NCI-H2227 (cell line): ENCODE measurements at regions not wholly inside any gene's neighbourhood (a gene's known extent, or its start where the extent isn't known, plus 50 kb on each side); places are given as distances from the start of the nearest gene placed in this dataset.
"Not testable (repeated sequence)": the region's sequence is repeated elsewhere in the genome, so short reads cannot be mapped to it uniquely, and the experiment has no call there.

ENCODE experiments used
- DNase-seq: peaks from one replicate; lab custom pipeline; 2025; ENCODE audit not compliant: unreplicated experiment; lab: John Stamatoyannopoulos, UW

GRCh38 chr3:95226437-95226836, 1163.6 kb downstream of the NSUN3 start:
- no peak for DNase-seq

DNA sequence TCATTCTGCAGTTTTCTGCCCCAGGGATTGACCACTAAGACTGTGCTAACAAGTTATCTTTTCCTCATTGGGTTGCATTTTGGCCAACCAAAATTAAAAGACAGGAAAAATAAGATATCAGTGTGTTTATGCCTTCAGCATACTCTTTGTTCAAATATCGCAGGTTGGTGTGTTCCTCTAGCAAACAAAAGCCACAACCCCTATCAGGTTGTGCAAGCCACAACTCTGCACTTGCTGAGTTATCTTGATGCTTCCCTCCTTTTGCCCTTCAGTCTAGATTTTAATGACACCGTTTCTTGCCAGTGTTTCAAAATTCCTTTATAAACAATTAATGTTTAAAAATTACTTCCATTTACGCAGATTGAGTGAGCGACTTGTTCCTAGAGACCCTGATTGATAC, 1164.2 kb downstream of the NSUN3 start:
- DNase-seq = no peak

- no peak for DNase-seq
Observed at GRCh38 chr3:95228416-95228815, 1165.6 kb downstream of the NSUN3 start.

GRCh38 chr3:95235916-95236315, 1173.1 kb downstream of the NSUN3 start:
- DNase-seq = no peak

GRCh38 chr3:95237783-95238182, 1174.9 kb downstream of the NSUN3 start:
- no peak for DNase-seq

DNA sequence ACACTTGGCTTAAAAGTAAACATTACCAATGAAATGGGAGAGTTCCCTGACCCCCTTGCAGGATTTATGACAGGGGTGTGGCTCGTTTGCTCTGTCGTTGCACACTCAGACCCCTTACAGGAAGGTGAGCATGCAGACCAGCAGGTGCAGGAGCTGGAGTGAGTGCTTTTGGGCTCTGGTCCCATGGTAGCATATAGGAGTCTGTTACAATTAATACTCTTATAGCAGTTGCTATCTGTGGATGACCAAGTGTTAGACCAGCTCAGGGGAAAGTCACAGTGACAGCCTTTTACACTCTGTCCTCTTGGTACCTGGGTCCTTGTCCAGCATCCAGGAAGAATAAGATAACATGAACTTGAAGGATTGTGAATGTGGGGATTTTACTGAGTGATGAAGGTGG, 1177.5 kb downstream of the NSUN3 start:
- no peak for DNase-seq

- DNase-seq = not testable (repeated sequence)
Observed at GRCh38 chr3:95241256-95241655, 1178.4 kb downstream of the NSUN3 start.

GRCh38 chr3:95246413-95246812, 1183.6 kb downstream of the NSUN3 start:
- no peak for DNase-seq

- DNase-seq = no peak
Observed at GRCh38 chr3:95254061-95254460, 1191.2 kb downstream of the NSUN3 start.

- no peak for DNase-seq
Observed at GRCh38 chr3:95254758-95255157, 1191.9 kb downstream of the NSUN3 start.

DNA sequence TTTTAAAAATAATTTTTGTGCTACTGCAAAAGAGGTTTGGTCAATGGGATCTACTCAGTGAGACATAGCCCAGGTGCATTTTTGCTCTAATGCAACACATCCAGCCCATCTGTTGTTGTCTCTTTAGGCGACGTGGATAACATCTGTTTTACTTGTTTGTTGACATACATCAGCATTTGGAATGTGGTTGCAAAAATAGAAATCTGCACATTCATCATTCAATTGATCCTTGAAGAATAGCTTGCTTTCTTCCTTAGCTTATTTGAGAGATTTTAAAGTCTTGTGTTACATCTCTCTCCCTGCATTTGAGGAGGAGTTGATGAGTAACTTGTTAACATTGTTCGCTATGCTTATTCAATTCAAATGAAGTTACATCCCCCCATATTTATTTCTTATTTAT, 1202.3 kb downstream of the NSUN3 start:
- DNase-seq = no peak

DNA sequence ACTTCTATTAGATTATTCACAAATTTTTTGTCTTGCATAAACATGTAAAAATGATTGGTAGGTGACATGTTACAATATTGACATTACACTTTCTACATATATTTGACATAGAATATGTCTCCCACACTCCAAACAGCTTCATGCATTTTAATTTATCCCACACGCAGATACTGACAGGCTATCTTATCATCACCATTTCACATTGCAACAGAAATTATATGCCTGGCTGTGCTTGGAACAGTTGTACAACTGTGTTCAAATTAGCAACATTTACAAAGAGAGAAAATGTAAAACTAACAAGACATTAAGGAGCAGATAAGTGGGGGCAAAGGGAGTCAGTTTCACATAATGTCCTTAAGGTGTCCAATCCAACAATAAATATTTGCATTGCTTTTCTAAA, 1208.5 kb downstream of the NSUN3 start:
- DNase-seq = no peak

DNA sequence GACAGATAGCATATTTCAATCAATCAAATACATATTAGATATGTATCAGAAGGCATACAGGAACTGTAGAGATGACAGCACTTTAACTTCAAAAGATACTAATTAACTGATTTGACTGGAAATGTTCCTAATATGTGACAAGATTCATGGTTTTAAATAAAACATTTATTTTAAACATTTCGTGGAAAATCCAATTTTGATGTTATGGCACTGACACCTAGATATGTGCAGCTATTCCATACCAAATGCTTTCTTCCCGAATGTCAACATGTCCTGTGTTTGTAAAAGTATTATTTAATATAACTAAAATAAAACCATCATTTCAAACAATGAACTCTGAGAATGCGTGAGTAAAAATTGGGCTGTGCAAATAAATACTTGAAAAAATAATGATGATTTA, 1209.3 kb downstream of the NSUN3 start:
- no peak for DNase-seq

GRCh38 chr3:95272781-95273180, 1209.9 kb downstream of the NSUN3 start:
- DNase-seq = no peak

DNA sequence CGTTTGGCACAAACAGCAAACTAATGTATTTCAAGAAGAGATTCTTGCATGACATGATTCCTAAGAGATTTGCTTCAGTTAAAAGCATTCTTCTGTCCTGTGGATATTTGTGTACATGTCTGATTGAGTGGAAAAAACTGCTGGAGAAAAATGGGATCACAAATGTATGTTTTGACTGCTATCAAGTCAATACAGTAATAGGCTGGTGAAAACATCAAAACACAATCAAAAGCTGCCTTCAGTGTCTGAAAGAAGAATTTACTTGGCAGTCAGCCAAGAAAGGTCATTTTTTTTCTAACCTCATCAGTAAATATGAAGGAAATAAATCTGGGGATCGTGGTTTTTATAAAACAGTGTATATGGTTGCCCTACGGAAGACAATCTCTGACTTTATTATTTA, 1214.8 kb downstream of the NSUN3 start:
- DNase-seq = no peak

DNA sequence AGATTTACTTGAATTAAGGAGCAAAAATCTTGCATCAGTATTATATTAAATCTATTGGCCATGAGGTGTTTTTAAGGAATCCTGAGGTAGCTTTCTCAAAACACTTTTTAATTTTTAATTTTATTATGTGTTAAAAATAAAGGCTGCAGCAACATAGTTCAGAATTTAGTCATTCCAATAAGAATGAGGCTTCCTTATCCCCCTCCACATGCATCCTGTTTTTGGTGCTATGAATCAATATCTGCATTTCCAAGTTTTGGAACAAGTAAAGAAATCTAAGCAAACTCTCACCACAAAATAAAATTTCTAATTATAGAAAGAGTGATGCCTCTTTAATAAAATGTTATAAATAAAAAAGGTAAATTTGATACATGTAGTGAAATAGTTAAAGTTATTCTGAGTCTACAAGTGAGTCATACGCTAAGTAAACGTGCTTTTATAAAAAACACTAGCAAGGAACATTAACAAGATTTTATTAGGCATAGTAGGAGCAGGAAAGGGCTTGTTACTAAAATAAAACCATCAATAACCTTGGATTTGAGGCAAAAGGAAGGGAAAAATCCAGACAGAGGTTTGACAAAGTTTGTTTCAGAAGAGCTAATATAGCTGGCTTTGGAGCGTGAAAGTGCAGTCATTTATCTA, 1218.0 kb downstream of the NSUN3 start:
- DNase-seq = no peak

GRCh38 chr3:95289295-95289694, 1226.4 kb downstream of the NSUN3 start:
- no peak for DNase-seq

- no peak for DNase-seq
Observed at GRCh38 chr3:95297581-95297980, 1234.7 kb downstream of the NSUN3 start.

DNA sequence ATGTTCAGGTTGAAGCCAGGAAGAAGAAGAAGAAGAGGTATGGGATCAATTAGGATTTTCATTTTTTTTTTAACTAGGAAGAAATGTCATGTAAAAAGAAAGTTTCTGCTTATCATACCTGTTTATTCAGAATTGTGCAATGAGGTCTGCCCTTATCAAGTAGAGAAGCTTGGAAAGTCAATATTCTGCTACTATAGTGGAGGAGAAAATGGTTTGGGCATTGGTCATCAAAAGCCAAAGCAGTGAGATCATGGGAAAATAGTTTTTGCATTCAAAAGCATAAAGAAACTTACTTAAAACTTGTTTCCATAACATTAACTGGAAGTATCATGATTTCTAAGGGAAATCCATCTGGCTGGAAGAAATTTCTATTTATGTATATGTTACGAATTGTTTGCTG, 1239.2 kb downstream of the NSUN3 start:
- no peak for DNase-seq

GRCh38 chr3:95310560-95310959, 1247.7 kb downstream of the NSUN3 start:
- DNase-seq = no peak

DNA sequence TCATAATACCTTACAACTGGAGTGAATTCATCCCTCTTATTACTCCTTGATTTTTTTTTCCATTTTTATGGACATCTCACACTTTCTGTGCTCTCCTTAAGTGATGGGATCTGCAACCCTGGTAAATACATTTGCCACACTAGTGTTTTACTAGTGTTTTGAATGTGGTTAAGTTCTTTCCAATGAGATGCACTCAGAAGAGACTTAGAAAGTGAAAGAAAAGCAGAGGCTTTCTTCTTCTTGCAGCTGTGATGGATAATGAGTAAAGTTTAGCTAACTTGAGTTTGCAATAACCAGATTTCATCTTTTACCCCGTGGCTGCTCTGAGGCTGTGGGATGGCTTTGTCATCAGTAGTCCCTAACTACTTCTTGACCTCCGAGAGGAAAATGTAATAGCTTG, 1248.4 kb downstream of the NSUN3 start:
- DNase-seq = no peak

DNA sequence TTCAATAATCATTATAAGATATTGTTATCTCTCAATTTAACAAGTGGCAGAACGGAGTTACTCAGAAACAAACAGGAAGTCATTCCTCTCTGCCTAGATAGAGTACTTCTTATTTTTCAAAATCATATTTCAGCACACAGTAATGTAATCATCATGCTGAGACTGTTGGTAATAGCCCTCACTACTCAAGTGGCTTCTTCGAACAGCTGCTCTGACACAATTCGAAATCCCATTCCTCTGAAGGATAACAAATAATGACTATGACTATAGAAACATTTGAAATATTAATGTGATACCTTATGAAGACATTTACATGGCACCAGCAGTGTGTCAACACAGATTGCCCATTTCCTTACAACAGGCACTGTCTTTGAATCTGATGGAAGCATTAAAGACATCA, 1249.8 kb downstream of the NSUN3 start:
- DNase-seq = no peak

GRCh38 chr3:95319921-95320494, 1257.1 kb downstream of the NSUN3 start:
- no peak for DNase-seq
